ENCODE measurements at regions not wholly inside any gene's neighbourhood (a gene's known extent, or its start where the extent isn't known, plus 50 kb on each side); places are given as distances from the start of the nearest gene placed in this dataset.
"Not testable (repeated sequence)": the region's sequence is repeated elsewhere in the genome, so short reads cannot be mapped to it uniquely, and the experiment has no call there.

DNA sequence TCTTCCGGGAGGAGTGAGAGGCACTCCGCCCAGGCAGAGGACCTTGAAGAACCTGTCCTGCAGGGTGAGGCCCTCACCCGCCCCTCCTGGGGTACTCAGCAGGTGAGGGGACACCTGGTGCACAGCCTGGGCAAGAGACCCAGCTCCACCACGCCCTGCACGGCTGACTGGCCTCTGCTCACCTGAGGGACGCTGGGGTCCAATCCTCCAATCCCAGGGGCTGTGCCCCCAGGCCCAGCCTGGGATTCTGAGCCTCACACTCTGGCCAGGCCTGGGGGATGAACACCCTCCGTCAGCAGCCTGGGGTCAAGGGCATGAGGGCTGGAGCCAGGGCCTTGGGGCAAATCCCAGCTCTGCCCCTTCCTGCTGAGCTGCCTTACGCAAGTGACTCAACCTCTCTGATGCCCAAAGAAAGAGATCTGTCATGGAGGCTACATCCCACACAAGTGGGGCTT is 149.9 kb upstream of the PTPN1 start:
- DNase-seq (ENCODE audit: low spot score) = no peak
- no peak for ATAC-seq
- intact Hi-C loops (cut with DNase I) = no loop called here

DNA sequence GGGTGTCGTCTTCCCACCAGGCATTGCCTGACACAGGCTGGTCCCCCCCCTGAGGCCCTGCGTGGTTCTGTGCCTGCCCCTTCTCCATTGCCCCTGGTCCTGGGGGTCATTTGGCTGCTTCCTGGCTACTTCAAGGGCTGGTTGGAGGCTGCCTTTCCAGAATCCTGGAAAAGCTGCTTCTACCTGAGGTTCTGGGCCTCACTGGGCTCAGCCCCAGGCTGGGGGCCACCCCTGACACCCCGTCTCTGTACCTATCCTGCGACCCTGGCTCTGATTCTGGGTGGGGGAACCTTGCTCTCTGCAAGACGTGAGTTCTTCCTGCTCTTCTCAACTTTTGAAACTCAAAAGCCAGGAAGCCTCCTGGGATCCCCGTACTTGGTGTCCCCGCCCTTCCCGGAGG is 149.3 kb upstream of the PTPN1 start:
- ATAC-seq (no peak), DNase-seq (ENCODE audit: low spot score) (no peak)
- intact Hi-C loops (cut with DNase I) = no loop called here

DNA sequence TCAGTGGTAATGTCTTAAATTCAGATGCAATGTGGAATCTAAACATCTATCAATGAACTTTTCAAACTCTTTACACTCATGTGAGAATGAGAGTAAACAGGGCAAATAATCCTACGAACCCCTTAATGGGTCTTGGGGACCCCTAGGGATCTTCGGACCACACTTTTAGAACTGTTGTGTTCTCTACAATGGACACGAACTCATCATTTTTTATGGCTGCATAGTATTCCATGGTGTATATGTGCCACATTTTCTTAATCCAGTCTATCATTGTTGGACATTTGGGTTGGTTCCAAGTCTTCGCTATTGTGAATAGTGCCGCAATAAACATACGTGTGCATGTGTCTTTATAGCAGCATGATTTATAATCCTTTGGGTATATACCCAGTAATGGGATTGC is 148.0 kb upstream of the PTPN1 start:
- DNase-seq (ENCODE audit: low spot score); intact Hi-C loops (cut with DNase I); ATAC-seq: not testable (repeated sequence)

DNA sequence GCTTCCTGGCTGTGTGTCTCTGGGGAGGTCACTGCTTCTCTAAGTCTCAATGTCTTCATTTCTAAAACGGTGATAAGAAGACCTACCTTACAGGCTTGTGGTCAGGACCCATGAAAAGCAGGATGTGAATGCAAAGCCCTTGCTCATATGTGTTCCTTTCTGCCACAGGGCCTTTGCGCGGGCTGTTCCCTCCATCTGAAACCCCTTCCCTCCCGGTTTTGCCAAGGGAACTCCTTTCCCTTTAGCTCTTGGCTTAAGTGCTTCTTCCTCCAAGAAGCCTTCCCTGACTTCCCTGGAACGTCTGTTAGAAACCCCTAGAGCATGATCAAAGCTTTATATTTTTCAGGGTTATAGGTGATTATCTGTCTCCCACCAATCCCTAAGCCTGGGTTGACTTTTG is 147.2 kb upstream of the PTPN1 start:
- DNase-seq (ENCODE audit: low spot score) (no peak), ATAC-seq (no peak)
- intact Hi-C loops (cut with DNase I) = no loop called here

DNA sequence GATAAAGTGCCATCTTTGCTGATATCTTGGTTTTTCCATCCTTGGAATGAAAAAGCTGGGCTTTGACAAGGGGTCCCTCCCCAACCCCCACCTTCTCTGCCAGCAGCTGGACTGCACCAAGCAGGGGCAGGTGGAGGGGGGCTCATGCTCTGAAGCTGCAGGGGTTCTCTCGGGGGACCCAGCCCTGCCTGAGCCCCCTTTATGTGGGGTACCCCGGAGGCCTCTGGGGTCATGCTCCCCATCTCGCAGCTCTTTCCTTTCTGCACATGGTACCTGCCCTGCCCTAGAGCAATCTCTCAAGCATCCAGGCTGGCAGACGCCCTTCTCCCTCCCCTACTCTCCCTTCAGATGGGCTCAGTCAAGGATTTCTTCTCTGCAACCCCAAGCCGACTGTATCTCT is 146.7 kb upstream of the PTPN1 start:
- no peak for DNase-seq (ENCODE audit: low spot score)
- intact Hi-C loops (cut with DNase I) = no loop called here
- no peak for ATAC-seq

DNA sequence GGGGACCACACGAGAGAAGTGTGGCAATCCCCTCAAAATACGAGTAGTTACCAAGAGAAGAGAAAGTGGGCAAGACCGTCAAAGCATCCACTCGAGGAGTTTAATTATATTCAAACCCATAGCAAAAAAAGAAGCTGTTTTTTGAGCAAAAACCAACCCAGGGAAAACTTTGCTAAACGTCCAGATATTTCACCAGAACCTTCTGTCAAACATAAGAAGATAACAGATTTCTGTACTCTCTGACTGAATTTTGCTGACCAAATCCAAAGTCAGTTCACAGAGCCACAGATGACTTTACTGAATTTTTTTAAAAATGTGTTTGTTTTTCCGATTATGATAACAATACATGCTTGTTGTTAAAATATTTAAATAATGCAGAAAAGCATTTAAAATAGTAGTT is 145.6 kb upstream of the PTPN1 start:
- DNase-seq (ENCODE audit: low spot score) (no peak), ATAC-seq (no peak)
- intact Hi-C loops (cut with DNase I) = no loop called here

DNA sequence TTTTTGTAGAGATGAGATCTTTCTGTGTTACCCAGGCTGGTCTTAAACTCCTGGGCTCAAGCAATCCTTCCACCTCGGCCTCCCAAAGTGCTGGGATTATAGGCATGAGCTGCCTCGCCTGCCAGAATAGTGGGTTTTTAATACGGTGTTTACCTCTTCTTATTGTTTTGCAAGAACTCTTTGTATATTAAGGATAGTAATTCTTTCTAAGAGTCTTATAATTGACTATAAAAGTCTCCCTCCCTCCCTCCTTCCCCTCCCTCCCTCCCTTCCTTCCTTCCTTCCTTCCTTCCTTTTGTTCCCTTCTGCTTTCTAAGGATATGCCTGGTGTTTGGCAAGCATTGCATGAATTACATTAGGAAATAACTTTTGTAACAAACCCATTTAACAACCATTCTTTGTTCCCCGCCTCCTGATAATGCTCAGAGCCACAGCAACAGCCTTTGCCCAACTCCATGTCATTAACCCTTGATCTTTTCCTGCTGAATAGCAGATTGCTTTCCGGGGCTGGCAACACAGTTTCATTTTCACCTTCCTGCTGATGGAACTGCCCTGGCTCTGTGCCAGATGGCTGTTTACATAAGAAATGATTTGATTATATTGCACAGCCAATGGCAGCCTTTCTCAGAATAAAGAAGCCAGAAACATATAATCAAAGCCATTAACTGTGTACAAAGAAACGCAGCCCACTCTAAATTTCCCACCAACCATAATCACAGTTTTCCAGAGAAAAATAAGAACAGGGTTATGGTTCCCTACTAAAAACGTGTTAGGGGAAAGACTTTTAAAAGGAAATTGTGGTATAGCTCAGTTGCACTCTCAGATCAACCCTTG is 143.7 kb upstream of the PTPN1 start:
- no peak for DNase-seq (ENCODE audit: low spot score)
- ATAC-seq = peak; percentile 52
- intact Hi-C loops (cut with DNase I) = no loop called here

DNA sequence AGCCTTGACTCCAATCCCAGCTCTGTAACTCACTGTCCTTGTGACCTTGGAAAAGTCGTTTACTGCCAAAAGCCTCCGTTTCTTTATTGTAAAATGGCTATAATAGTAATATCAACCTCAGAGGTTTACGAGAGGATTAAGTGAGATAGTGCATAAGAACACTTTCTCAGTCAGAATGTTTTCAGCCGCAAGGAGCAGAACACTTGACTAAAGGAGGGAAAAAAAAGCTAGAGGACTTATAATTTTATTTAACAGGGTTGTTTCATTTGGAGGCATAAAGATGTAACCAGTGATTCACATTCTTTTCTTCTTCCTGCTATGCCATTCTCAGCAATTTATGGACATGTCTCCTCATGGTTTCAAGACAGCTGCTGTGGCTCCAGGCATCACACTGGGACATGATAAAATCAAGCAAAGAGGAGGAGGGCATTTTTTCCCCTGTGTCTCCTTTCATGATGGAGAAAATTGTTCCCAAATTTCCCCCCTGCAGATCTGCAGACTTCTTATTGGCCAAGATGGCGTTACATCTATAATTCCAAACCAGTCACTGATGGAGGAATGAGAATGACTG is 143.0 kb upstream of the PTPN1 start:
- DNase-seq (ENCODE audit: low spot score) (no peak), ATAC-seq (no peak)
- intact Hi-C loops (cut with DNase I) = no loop called here

DNA sequence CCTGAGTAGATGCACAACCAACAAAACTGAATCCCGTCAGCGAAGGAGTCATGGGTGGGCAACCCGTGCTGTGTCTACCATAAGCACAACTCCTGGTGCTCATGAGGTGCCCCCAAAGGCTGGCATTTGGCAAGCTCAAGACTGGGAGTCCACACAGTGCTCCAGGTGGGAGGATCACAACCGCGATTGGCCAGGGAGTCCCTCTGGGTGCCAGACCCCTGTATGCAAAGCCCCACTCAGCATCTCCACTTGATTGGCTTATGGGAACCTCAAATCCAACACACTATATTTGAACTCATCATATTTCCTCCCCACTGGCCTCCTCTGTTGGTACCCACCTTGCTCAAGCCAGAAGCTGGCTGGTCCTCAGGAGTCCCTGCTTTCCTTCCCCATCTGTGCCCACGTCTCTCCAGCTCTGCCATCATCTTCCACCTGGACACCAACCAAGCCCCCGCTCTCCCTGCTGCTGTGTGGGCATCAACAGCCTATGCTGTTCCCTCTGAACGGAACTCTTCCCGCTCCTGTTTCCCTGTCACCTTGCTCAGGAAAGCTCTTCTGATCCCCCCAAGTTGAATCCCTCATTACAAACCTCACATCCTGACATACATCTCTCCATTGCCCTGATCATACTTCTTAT is 142.3 kb upstream of the PTPN1 start:
- ATAC-seq (no peak), DNase-seq (ENCODE audit: low spot score) (no peak)
- intact Hi-C loops (cut with DNase I) = no loop called here

DNA sequence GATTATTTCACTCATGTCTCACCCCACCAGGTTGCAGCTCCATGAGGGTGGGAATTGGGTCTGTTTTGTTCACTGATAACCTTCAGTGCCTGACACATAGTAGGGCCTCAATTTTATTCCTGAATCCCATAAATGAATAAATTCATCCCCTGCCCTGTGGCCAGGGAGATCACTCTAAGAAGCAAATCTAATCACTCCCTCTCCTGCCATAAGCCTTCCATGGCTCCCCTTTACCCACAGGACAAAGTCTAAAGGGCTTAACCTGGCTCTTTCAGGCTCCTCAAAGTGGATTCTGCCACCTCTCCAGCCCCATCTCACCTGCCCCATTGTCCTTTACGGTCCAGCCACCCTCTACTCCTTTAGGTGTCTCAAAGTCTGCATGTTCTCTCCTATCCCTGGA is 141.8 kb upstream of the PTPN1 start:
- intact Hi-C loops (cut with DNase I) = no loop called here
- DNase-seq (ENCODE audit: low spot score) (no peak), ATAC-seq (no peak)

DNA sequence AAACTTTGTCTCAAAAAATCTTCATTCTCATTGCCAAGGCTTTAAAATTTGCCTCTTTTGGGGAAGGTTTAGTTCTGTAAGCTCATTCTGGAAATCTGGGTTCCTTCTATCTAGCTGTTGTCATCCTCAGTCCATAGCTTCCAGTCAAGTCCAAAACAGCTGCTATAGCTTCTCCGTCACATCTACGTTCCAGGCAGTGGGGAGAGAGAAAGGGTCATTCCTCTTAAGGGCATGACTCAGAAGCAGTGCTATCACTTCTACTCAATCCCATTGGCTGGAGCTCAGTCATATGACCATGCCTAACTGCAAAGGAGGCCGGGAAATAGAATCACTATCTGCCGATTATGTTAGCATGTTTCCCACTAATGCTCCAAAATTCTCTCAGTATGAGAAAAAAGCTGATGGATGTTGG is 141.4 kb upstream of the PTPN1 start:
- DNase-seq (ENCODE audit: low spot score) (no peak), ATAC-seq (no peak)
- intact Hi-C loops (cut with DNase I) = no loop called here

DNA sequence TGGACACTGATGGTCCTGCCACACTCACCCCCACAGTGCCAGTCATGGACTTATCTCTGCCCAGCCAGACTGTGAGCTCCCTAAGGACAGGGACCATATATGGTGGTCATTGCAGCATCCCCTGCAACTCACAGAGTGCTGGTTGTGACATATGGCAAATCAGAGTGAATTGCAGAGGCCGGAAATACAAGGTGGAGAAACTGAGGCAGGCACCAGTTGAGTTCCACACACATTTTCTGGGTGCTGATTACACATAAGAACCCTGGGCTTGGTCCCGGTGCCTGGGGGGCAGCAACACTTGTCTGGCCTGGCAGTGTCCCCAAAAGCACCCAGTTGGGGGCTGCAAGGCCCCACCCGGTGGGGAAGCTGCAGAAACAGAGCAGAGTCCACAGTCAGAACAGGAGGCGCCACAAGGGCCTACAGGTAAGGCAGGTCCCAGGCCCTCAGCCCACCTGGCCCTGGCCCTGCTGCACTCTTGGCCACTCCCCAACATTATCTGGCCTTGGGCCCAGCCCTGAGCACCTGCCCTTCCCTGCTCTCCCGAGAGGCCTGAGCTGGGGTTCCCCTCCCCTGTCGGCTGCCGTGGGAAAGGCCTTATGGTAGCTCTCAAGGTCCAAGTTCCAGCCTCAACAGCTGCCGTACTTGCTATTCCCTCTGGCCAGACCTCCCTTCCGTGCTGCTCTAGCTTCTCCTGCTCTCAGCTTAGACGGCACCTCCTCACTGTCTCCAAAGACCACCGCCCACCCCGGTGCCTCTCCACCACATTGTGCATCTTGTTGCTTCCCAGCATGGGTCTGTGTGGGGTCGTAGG is 140.8 kb upstream of the PTPN1 start:
- intact Hi-C loops (cut with DNase I) = no loop called here
- DNase-seq (ENCODE audit: low spot score) = no peak
- peak; percentile 28 for ATAC-seq

DNA sequence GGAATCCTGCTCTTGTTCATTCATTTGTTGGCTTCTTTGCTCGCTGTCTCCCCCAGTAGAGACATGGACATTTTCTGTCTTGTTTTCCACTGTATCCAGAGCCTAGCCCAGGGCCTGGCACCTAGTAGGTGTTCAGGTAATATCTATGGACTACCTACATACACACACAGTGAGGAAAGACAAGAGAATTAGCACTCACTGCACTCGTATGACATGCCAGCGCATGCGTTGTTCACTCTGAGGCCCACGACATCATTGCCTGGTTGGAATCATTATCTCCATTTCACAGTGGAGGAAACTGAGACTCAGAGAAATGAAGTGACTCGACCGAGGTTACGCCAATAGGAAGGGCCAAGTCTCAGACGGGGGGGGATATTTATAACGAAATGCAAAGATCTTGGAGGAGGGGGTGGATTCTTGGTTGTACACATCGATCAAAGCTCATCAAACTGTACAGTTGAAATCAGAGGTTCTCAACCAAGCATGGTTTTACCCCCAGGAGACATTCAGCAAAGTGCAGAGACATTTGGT is 140.1 kb upstream of the PTPN1 start:
- intact Hi-C loops (cut with DNase I) = no loop called here
- no peak for DNase-seq (ENCODE audit: low spot score)
- ATAC-seq = no peak

DNA sequence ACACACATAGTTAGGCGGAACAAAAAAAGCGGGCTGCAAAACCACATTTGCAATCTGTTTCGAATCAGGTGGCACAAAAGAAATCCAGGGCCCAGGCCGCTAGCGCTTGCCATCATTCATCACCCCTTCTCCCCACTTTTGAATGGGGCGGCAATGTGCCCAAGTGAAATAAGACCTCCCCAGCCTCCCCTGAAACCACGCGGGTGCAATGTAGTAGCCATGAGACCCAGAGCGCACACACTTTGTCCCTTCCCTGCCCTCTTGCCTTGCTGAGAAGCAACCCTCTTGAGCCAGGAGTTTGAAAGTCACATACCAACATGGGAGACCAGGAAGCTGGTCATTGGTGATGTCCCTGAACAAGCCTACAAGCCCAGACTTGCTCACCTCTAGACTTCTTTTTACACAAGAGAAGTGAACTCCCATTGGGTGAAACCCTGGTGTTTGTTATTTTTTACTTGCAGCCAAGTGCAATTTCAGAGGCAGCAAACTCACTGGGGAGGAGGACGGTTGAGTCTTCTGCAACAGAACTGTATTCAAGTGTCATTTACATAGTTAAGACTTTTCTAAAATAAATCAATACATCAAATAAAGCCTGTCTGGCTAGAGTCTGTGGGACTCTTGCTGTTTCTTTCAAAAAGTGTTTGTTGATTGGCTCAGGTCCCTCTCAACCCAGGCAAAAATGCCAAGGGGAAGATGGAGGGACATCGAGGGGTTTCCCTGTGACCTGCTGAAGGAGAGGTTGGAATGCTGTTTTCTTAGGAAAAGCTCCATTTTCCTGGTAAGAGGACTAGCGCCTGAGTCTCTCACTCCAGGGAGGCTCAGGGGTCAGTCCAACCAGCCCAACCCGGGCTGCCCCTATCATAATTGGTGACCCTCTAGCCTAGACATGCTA is 138.1 kb upstream of the PTPN1 start:
- intact Hi-C loops (cut with DNase I) = no loop called here
- no peak for DNase-seq (ENCODE audit: low spot score)
- ATAC-seq = no peak

DNA sequence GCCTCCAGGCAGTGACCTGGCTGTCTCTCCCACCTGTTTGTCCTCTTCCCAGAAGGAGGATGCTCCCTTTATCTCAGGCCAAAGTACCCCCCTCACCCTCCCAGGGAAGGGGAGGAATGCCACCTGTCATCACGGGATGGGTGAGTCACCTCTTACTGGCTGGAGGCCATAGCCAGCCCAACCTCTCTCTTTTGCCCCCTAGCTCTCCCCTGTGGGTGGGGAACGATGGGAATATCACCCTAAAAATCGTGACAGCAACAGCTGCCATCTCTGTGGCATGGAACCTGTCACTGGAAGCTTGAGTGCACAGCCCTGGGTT is 137.5 kb upstream of the PTPN1 start:
- intact Hi-C loops (cut with DNase I) = no loop called here
- ATAC-seq (no peak), DNase-seq (ENCODE audit: low spot score) (no peak)

DNA sequence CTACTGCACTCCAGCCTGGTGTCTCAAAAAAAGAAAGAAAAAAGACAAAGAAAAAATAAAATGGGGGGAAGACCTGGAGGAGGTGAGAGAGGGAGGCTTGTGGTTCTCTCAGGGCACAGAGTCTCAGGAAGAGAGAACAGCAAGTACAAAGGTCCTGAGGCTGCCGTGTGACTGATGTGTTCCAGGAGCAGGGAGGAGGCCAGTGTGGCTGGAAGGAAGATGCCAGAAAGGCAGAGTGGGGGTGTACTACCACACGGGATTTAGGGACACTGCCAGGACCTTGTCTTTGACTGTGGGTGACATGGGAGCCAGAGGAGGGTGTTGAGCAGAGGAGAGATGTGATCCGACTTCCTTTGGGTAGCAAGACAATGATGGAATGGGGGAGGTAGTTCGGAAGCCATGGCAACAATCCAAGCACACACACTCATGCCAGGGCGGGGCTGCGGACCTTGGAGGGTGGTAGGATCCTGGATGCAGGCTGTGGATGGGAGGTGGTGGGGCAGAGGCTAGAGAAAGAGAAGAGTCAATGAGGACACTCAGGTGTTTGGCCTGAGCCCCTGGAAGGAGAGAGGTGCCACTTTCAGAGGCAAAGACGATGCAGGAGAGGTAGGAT is 136.4 kb upstream of the PTPN1 start:
- no peak for DNase-seq (ENCODE audit: low spot score)
- intact Hi-C loops (cut with DNase I) = no loop called here
- ATAC-seq = no peak

DNA sequence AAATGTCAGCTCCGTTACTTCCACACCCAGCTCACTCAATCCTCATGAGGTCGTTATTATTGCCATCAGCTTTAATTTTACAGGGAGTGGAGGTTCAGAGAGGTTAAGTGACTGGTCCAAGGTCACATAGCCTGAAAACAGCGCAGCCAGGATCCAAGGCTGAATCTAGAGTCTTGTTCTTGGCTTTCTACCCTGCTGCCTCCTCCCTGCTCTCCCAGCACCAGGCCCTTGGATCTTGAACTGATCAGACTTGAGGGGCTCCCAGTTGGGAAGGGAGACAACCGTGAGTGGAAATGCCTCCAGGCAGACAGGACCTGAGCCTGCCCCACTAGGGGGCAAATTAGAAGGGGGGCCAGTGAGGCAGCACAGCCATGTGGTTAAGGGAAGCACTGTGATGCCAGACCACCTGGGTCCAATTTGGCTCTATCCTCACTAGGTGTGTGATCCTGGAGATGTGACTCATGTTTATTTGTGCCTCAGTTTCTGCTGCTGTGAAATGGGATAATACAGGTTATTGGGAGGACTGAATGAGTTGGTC is 135.6 kb upstream of the PTPN1 start:
- intact Hi-C loops (cut with DNase I) = no loop called here
- ATAC-seq (no peak), DNase-seq (ENCODE audit: low spot score) (no peak)
